ENCODE measurements at regions not wholly inside any gene's neighbourhood (a gene's known extent, or its start where the extent isn't known, plus 50 kb on each side); places are given as distances from the start of the nearest gene placed in this dataset.

- DNase-seq (ENCODE audit: low spot score) (no peak), ATAC-seq (ENCODE audit: low read depth) (no peak)
- Histone ChIP-seq H3K4me3 (ENCODE audit: severe bottlenecking) (no peak overlapping the region), H3K36me3 (ENCODE audit: low read depth) (no peaks in the 10 kb centered on the region), H3K4me1 (ENCODE audit: insufficient read depth, poor library complexity, severe bottlenecking) (no peaks in the 10 kb centered on the region), H3K27me3 (ENCODE audit: insufficient read depth, poor library complexity, severe bottlenecking) (peaks cover 3% of the 10 kb centered on the region), H3K27ac (ENCODE audit: poor library complexity, severe bottlenecking) (no peak overlapping the region), H3K9me3 (ENCODE audit: severe bottlenecking) (no peaks in the 10 kb centered on the region)
- no peak for TF ChIP-seq CTCF (IDR thresholded peaks at IDR 0.05; ENCODE audit: poor library complexity, severe bottlenecking)
These were observed 259.3 kb upstream of the MDFIC2 start for GRCh38 chr3:70571696-70572095.

GRCh38 chr3:70570584-70570983, 258.1 kb upstream of the MDFIC2 start:
- DNase-seq (ENCODE audit: low spot score) (no peak), ATAC-seq (ENCODE audit: low read depth) (no peak)
- Histone ChIP-seq H3K27ac (ENCODE audit: poor library complexity, severe bottlenecking) (no peak overlapping the region), H3K9me3 (ENCODE audit: severe bottlenecking) (no peaks in the 10 kb centered on the region), H3K36me3 (ENCODE audit: low read depth) (no peaks in the 10 kb centered on the region), H3K4me3 (ENCODE audit: severe bottlenecking) (no peak overlapping the region), H3K4me1 (ENCODE audit: insufficient read depth, poor library complexity, severe bottlenecking) (no peaks in the 10 kb centered on the region), H3K27me3 (ENCODE audit: insufficient read depth, poor library complexity, severe bottlenecking) (peaks cover 5% of the 10 kb centered on the region)
- TF ChIP-seq CTCF (IDR thresholded peaks at IDR 0.05; ENCODE audit: poor library complexity, severe bottlenecking), result no peak

GRCh38 chr3:70568626-70569025, 256.2 kb upstream of the MDFIC2 start:
- DNase-seq (ENCODE audit: low spot score) (no peak), ATAC-seq (ENCODE audit: low read depth) (no peak)
- no peak for TF ChIP-seq CTCF (IDR thresholded peaks at IDR 0.05; ENCODE audit: poor library complexity, severe bottlenecking)
- Histone ChIP-seq H3K4me3 (ENCODE audit: severe bottlenecking) (no peak overlapping the region), H3K27ac (ENCODE audit: poor library complexity, severe bottlenecking) (no peak overlapping the region), H3K27me3 (ENCODE audit: insufficient read depth, poor library complexity, severe bottlenecking) (peaks cover 2% of the 10 kb centered on the region), H3K9me3 (ENCODE audit: severe bottlenecking) (no peaks in the 10 kb centered on the region), H3K36me3 (ENCODE audit: low read depth) (no peaks in the 10 kb centered on the region), H3K4me1 (ENCODE audit: insufficient read depth, poor library complexity, severe bottlenecking) (no peaks in the 10 kb centered on the region)

GRCh38 chr3:70565861-70566260, 253.4 kb upstream of the MDFIC2 start:
- no peak overlapping the region for H3K4me3 ChIP-seq (ENCODE audit: severe bottlenecking)
- no peaks in the 10 kb centered on the region for H3K4me1 ChIP-seq (ENCODE audit: insufficient read depth, poor library complexity, severe bottlenecking)
- no peak overlapping the region for H3K27ac ChIP-seq (ENCODE audit: poor library complexity, severe bottlenecking)
- no peak for DNase-seq (ENCODE audit: low spot score)
- peaks cover 2% of the 10 kb centered on the region for H3K27me3 ChIP-seq (ENCODE audit: insufficient read depth, poor library complexity, severe bottlenecking)
- ATAC-seq (ENCODE audit: low read depth), result no peak
- H3K36me3 ChIP-seq (ENCODE audit: low read depth), result no peaks in the 10 kb centered on the region
- no peak for TF ChIP-seq CTCF (IDR thresholded peaks at IDR 0.05; ENCODE audit: poor library complexity, severe bottlenecking)
- no peaks in the 10 kb centered on the region for H3K9me3 ChIP-seq (ENCODE audit: severe bottlenecking)

- ATAC-seq (ENCODE audit: low read depth), result no peak
- Histone ChIP-seq H3K27ac (ENCODE audit: poor library complexity, severe bottlenecking) (no peak overlapping the region), H3K36me3 (ENCODE audit: low read depth) (no peaks in the 10 kb centered on the region), H3K4me3 (ENCODE audit: severe bottlenecking) (no peak overlapping the region), H3K4me1 (ENCODE audit: insufficient read depth, poor library complexity, severe bottlenecking) (no peaks in the 10 kb centered on the region), H3K27me3 (ENCODE audit: insufficient read depth, poor library complexity, severe bottlenecking) (peaks cover 2% of the 10 kb centered on the region), H3K9me3 (ENCODE audit: severe bottlenecking) (no peaks in the 10 kb centered on the region)
- DNase-seq (ENCODE audit: low spot score), result no peak
- TF ChIP-seq CTCF (IDR thresholded peaks at IDR 0.05; ENCODE audit: poor library complexity, severe bottlenecking), result no peak
These were observed 252.1 kb upstream of the MDFIC2 start for GRCh38 chr3:70564552-70564951.

Data from RWPE2 (cell line).